WTC11 (cell line): ENCODE measurements at regions not wholly inside any gene's neighbourhood (a gene's known extent, or its start where the extent isn't known, plus 50 kb on each side); places are given as distances from the start of the nearest gene placed in this dataset.

Experiments
- ATAC-seq: fragments of 200-7000 bp; cut with Tn5 transposase; 2 replicates; pipeline ENCODE4 v1.10.0; 2021; ENCODE audit warnings: mild to moderate bottlenecking, moderate library complexity
- CTCF ChIA-PET: fragments of 300-600 bp; sonication (Branson Sonifier 250); formaldehyde crosslinking; loops from one replicate; lab custom pipeline; 2021; ENCODE audit warnings: antibody characterized with exemption; lab: Charles Lee
- POLR2A ChIA-PET: fragments of 350-600 bp; sonication (Branson Sonifier 250); formaldehyde crosslinking; loops from one replicate; lab custom pipeline; 2021; ENCODE audit warnings: antibody characterized with exemption; lab: Charles Lee
- DNase-seq: peaks from one replicate; pipeline ENCODE4 v3.0.0; 2021; ENCODE audit warnings: low spot score
- H3K27ac Mint-ChIP-seq: 2 replicates; pipeline ENCODE4 v1.8.0; 2021; ENCODE audit warnings: mixed read lengths
- H3K27me3 Mint-ChIP-seq: 2 replicates; pipeline ENCODE4 v1.8.0; 2021; ENCODE audit warnings: low read depth, mild to moderate bottlenecking, moderate library complexity, mixed read lengths
- H3K36me3 Mint-ChIP-seq: 2 replicates; pipeline ENCODE4 v1.8.0; 2021; ENCODE audit warnings: mixed read lengths
- H3K4me1 Mint-ChIP-seq: 2 replicates; pipeline ENCODE4 v1.8.0; 2022; ENCODE audit warnings: mixed read lengths
- H3K4me3 Mint-ChIP-seq: 2 replicates; pipeline ENCODE4 v1.8.0; 2021; ENCODE audit warnings: mild to moderate bottlenecking, moderate library complexity, mixed read lengths
- H3K9me3 Mint-ChIP-seq: 2 replicates; pipeline ENCODE4 v1.8.0; 2021; ENCODE audit warnings: mixed read lengths
- CREM ChIP-seq: sonication (generic); formaldehyde crosslinking; IDR thresholded peaks from 2 replicates; pipeline ENCODE4 v1.8.1; 2022; ENCODE audit warnings: mild to moderate bottlenecking, missing genetic modification reagents, moderate library complexity
- EMX1 ChIP-seq: fragments of 250-450 bp; sonication (Bioruptor Pico); IDR thresholded peaks from 2 replicates; pipeline ENCODE4 v1.8.0; 2021; ENCODE audit warnings: mild to moderate bottlenecking
- ETV6 ChIP-seq: sonication (generic); formaldehyde crosslinking; IDR thresholded peaks from 2 replicates; pipeline ENCODE4 v1.8.1; 2022; ENCODE audit warnings: mild to moderate bottlenecking, missing genetic modification reagents
- GRHL2 ChIP-seq: fragments of 250-450 bp; sonication (Bioruptor Pico); IDR thresholded peaks from 2 replicates; pipeline ENCODE4 v1.8.0; 2022; ENCODE audit warnings: mild to moderate bottlenecking, moderate library complexity; ENCODE audit not compliant: insufficient replicate concordance, severe bottlenecking
- HMGA2 ChIP-seq: fragments of 250-450 bp; sonication (Bioruptor Pico); IDR thresholded peaks from 2 replicates; pipeline ENCODE4 v1.4.0; 2021; ENCODE audit warnings: mild to moderate bottlenecking, moderate library complexity
- JUN ChIP-seq: sonication (generic); formaldehyde crosslinking; IDR thresholded peaks from 2 replicates; pipeline ENCODE4 v1.8.0; 2023; ENCODE audit warnings: mild to moderate bottlenecking, missing genetic modification reagents
- NFE2L1 ChIP-seq: sonication (generic); formaldehyde crosslinking; IDR thresholded peaks from 2 replicates; pipeline ENCODE4 v1.8.1; 2023; ENCODE audit warnings: missing genetic modification reagents
- NR1H2 ChIP-seq: sonication (generic); formaldehyde crosslinking; IDR thresholded peaks from 2 replicates; pipeline ENCODE4 v1.9.0; 2021; ENCODE audit warnings: mild to moderate bottlenecking, moderate library complexity, missing genetic modification reagents
- TF ChIP-seq, protein P1 (sequence below): fragments of 250-450 bp; sonication (Bioruptor Pico); conservative IDR thresholded peaks from 2 replicates; pipeline ENCODE4 v1.9.0; 2021; ENCODE audit warnings: mild to moderate bottlenecking
- TF ChIP-seq, protein P2 (sequence below): sonication (generic); formaldehyde crosslinking; IDR thresholded peaks from 2 replicates; pipeline ENCODE4 v1.8.0; 2023; ENCODE audit warnings: missing genetic modification reagents
- TF ChIP-seq, protein P3 (sequence below): sonication (generic); formaldehyde crosslinking; IDR thresholded peaks from 2 replicates; pipeline ENCODE4 v1.8.1; 2022; ENCODE audit warnings: mild to moderate bottlenecking, missing genetic modification reagents, moderate library complexity, borderline replicate concordance
- TF ChIP-seq, protein P4 (sequence below): sonication (generic); formaldehyde crosslinking; IDR thresholded peaks from 2 replicates; pipeline ENCODE4 v1.8.1; 2023; ENCODE audit warnings: mild to moderate bottlenecking, missing genetic modification reagents, moderate library complexity
- TF ChIP-seq, protein P5 (sequence below): sonication (generic); formaldehyde crosslinking; IDR thresholded peaks from 2 replicates; pipeline ENCODE4 v1.8.0; 2022; ENCODE audit warnings: mild to moderate bottlenecking, missing genetic modification reagents
- TF ChIP-seq, protein P6 (sequence below): fragments of 250-450 bp; sonication (Bioruptor Pico); IDR thresholded peaks from 2 replicates; pipeline ENCODE4 v1.9.0; 2021; ENCODE audit warnings: mild to moderate bottlenecking, borderline replicate concordance
- TF ChIP-seq, protein P7 (sequence below): sonication (generic); formaldehyde crosslinking; IDR thresholded peaks from 2 replicates; pipeline ENCODE4 v1.8.1; 2022; ENCODE audit warnings: mild to moderate bottlenecking, moderate library complexity, missing genetic modification reagents
- TF ChIP-seq, protein P8 (sequence below): fragments of 250-450 bp; sonication (Bioruptor Pico); IDR thresholded peaks from 2 replicates; pipeline ENCODE4 v1.9.0; 2021; ENCODE audit warnings: mild to moderate bottlenecking

DNA sequence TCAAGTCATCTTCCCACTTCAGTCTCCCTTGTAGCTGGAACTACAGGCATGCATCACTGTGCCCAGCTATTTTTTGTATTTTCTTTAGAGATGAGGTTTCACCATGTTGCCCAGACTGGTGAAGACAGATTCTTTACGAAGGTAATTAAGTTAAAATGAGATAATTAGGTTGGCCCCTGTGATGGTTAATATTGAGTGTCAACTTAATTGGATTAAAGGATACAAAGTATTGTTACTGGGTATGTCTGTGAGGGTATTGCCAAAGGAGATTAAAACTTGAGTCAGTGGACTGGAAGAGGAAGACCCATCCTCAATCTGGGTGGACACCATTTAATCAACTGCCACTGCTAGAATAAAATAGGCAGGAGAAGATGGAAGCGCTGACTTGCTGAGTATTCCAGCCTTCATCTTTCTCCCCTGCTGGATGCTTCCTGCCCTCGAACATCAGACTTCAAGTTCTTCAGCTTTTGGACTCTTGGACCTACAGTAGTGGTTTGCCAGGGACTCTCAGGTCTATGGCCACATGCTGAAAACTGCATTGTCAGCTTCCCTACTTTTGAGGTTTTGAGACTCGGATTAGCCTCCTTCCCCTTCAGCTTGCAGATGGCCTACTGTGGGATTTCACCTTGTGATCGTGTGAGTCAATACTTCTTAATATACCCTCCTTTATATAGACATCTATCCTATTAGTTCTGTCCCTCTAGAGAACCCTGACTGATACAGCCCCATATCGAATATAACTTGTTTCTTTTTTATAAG lies 269.1 kb downstream of the TMX3 start (continued):
- TF ChIP-seq, protein P1, sequence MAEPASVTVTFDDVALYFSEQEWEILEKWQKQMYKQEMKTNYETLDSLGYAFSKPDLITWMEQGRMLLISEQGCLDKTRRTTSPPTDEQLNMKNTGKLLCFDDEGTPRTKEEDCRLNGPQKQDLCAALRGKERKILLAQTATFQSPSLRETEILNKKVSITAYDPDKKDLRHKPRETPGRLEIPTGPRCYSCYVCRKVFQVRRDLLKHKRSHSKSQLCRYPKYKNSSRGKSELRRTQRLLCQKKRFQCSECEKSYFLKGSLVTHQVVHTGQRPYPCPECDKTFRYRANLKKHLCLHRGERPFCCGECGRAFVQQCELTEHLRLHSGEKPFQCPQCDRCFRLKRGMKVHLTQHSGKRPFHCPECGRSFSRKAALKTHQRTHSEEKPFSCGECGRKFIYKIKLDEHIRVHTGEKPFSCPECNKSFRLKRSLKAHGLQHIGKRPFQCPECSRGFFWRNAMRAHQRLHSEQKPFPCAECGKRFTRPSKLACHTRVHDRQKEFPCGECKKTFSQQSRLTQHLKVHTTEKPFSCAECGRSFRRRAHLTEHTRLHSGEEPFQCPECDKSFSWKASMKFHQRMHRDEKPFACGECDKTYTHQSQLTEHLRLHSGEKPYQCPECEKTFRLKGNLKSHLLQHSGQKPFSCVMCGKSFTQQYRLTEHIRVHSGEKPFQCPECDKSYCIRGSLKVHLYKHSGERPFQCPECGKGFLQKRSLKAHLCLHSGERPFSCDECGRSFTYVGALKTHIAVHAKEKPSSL (CRISPR knock-in tag), result no peak

DNA sequence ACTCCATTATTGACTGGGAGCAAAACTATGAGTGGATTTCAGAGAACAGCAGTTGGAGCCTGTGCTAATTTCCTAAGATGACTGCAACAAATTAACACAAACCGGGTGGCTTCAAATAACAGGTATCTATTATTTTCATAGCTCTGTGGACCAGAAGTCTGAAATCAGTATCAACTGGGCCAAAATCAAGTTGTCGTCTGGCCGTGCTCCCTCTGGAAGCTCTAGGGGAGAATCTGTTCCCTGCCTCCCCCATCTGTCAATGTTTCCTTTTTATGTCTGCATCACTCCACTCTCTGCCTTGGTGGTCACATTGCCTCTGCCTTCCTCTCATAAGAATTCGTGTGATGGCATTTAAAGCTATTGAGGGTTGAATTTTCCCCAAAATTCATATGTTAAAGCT lies 269.8 kb downstream of the TMX3 start:
- ATAC-seq, result no peak
- CTCF ChIA-PET, result no interaction called here
- TF ChIP-seq, protein P2, sequence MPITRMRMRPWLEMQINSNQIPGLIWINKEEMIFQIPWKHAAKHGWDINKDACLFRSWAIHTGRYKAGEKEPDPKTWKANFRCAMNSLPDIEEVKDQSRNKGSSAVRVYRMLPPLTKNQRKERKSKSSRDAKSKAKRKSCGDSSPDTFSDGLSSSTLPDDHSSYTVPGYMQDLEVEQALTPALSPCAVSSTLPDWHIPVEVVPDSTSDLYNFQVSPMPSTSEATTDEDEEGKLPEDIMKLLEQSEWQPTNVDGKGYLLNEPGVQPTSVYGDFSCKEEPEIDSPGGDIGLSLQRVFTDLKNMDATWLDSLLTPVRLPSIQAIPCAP, result no peak
- TF ChIP-seq, protein P3, sequence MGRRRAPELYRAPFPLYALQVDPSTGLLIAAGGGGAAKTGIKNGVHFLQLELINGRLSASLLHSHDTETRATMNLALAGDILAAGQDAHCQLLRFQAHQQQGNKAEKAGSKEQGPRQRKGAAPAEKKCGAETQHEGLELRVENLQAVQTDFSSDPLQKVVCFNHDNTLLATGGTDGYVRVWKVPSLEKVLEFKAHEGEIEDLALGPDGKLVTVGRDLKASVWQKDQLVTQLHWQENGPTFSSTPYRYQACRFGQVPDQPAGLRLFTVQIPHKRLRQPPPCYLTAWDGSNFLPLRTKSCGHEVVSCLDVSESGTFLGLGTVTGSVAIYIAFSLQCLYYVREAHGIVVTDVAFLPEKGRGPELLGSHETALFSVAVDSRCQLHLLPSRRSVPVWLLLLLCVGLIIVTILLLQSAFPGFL (CRISPR knock-in tag), result no peak
- TF ChIP-seq, protein P4, sequence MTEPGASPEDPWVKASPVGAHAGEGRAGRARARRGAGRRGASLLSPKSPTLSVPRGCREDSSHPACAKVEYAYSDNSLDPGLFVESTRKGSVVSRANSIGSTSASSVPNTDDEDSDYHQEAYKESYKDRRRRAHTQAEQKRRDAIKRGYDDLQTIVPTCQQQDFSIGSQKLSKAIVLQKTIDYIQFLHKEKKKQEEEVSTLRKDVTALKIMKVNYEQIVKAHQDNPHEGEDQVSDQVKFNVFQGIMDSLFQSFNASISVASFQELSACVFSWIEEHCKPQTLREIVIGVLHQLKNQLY (CRISPR knock-in tag), result no peak
- TF ChIP-seq GRHL2, result no peak
- TF ChIP-seq, protein P5, sequence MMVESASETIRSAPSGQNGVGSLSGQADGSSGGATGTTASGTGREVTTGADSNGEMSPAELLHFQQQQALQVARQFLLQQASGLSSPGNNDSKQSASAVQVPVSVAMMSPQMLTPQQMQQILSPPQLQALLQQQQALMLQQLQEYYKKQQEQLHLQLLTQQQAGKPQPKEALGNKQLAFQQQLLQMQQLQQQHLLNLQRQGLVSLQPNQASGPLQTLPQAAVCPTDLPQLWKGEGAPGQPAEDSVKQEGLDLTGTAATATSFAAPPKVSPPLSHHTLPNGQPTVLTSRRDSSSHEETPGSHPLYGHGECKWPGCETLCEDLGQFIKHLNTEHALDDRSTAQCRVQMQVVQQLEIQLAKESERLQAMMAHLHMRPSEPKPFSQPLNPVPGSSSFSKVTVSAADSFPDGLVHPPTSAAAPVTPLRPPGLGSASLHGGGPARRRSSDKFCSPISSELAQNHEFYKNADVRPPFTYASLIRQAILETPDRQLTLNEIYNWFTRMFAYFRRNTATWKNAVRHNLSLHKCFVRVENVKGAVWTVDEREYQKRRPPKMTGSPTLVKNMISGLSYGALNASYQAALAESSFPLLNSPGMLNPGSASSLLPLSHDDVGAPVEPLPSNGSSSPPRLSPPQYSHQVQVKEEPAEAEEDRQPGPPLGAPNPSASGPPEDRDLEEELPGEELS (CRISPR knock-in tag), result no peak

DNA sequence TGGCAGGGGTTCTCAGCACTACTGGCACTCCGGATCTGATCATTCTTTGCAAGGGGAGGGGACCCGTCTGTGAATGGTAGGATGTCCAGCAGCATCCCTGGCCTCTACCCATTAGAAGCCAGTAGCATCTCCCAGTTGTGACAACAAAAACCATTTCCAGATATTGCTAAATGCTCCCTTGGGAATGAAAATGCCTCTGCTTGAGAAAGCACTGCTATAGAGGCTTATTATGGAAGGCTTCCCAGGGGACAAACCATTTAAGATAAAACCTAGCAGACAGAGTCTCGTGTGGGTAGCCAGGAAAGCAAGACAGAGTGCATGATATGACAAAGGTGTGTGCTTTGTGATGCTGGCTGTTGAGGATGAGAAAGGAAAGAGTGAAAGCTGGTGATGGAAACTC lies 273.7 kb downstream of the TMX3 start:
- H3K27me3 Mint-ChIP-seq, result no peaks in the 10 kb centered on the region
- peaks cover 17% of the 10 kb centered on the region for H3K9me3 Mint-ChIP-seq
- H3K27ac Mint-ChIP-seq, result no peak overlapping the region
- ChIA-PET CTCF (no interaction called here), POLR2A (no interaction called here)
- peaks cover 8% of the 10 kb centered on the region for H3K36me3 Mint-ChIP-seq
- H3K4me1 Mint-ChIP-seq, result peaks cover 19% of the 10 kb centered on the region
- ATAC-seq, result no peak
- no peak for DNase-seq
- H3K4me3 Mint-ChIP-seq, result no peak overlapping the region
- TF ChIP-seq NR1H2 (CRISPR knock-in tag), result no peak
- TF ChIP-seq HMGA2 (CRISPR knock-in tag), result no peak
- TF ChIP-seq, protein P6, sequence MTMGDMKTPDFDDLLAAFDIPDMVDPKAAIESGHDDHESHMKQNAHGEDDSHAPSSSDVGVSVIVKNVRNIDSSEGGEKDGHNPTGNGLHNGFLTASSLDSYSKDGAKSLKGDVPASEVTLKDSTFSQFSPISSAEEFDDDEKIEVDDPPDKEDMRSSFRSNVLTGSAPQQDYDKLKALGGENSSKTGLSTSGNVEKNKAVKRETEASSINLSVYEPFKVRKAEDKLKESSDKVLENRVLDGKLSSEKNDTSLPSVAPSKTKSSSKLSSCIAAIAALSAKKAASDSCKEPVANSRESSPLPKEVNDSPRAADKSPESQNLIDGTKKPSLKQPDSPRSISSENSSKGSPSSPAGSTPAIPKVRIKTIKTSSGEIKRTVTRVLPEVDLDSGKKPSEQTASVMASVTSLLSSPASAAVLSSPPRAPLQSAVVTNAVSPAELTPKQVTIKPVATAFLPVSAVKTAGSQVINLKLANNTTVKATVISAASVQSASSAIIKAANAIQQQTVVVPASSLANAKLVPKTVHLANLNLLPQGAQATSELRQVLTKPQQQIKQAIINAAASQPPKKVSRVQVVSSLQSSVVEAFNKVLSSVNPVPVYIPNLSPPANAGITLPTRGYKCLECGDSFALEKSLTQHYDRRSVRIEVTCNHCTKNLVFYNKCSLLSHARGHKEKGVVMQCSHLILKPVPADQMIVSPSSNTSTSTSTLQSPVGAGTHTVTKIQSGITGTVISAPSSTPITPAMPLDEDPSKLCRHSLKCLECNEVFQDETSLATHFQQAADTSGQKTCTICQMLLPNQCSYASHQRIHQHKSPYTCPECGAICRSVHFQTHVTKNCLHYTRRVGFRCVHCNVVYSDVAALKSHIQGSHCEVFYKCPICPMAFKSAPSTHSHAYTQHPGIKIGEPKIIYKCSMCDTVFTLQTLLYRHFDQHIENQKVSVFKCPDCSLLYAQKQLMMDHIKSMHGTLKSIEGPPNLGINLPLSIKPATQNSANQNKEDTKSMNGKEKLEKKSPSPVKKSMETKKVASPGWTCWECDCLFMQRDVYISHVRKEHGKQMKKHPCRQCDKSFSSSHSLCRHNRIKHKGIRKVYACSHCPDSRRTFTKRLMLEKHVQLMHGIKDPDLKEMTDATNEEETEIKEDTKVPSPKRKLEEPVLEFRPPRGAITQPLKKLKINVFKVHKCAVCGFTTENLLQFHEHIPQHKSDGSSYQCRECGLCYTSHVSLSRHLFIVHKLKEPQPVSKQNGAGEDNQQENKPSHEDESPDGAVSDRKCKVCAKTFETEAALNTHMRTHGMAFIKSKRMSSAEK (CRISPR knock-in tag), result no peak
- TF ChIP-seq, protein P7, sequence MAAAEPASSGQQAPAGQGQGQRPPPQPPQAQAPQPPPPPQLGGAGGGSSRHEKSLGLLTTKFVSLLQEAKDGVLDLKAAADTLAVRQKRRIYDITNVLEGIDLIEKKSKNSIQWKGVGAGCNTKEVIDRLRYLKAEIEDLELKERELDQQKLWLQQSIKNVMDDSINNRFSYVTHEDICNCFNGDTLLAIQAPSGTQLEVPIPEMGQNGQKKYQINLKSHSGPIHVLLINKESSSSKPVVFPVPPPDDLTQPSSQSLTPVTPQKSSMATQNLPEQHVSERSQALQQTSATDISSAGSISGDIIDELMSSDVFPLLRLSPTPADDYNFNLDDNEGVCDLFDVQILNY (CRISPR knock-in tag), result no peak
- no peak for TF ChIP-seq CREM
- TF ChIP-seq, protein P8, sequence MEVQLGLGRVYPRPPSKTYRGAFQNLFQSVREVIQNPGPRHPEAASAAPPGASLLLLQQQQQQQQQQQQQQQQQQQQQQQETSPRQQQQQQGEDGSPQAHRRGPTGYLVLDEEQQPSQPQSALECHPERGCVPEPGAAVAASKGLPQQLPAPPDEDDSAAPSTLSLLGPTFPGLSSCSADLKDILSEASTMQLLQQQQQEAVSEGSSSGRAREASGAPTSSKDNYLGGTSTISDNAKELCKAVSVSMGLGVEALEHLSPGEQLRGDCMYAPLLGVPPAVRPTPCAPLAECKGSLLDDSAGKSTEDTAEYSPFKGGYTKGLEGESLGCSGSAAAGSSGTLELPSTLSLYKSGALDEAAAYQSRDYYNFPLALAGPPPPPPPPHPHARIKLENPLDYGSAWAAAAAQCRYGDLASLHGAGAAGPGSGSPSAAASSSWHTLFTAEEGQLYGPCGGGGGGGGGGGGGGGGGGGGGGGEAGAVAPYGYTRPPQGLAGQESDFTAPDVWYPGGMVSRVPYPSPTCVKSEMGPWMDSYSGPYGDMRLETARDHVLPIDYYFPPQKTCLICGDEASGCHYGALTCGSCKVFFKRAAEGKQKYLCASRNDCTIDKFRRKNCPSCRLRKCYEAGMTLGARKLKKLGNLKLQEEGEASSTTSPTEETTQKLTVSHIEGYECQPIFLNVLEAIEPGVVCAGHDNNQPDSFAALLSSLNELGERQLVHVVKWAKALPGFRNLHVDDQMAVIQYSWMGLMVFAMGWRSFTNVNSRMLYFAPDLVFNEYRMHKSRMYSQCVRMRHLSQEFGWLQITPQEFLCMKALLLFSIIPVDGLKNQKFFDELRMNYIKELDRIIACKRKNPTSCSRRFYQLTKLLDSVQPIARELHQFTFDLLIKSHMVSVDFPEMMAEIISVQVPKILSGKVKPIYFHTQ (CRISPR knock-in tag), result no peak
- no peak for TF ChIP-seq NFE2L1 (CRISPR knock-in tag)
- TF ChIP-seq ETV6 (CRISPR knock-in tag), result no peak
- no peak for TF ChIP-seq JUN (CRISPR knock-in tag)
- TF ChIP-seq EMX1 (CRISPR knock-in tag), result no peak

More for the DNA sequence above, 269.8 kb downstream of the TMX3 start:
- H3K4me3 Mint-ChIP-seq, result no peak overlapping the region
- no peak for DNase-seq
- H3K36me3 Mint-ChIP-seq, result no peaks in the 10 kb centered on the region
- H3K27me3 Mint-ChIP-seq, result no peaks in the 10 kb centered on the region
- no peaks in the 10 kb centered on the region for H3K9me3 Mint-ChIP-seq
- H3K27ac Mint-ChIP-seq, result no peak overlapping the region
- H3K4me1 Mint-ChIP-seq, result no peaks in the 10 kb centered on the region
- POLR2A ChIA-PET, result no interaction called here
